ENCODE measurements at regions not wholly inside any gene's neighbourhood (a gene's known extent, or its start where the extent isn't known, plus 50 kb on each side); places are given as distances from the start of the nearest gene placed in this dataset.

GRCh38 chr4:23613782-23614181 is 276.1 kb downstream of the PPARGC1A start:
- Mint-ChIP-seq H3K9me3 (no peaks in the 10 kb centered on the region), H3K27ac (no peak overlapping the region), H3K4me1 (no peaks in the 10 kb centered on the region), H3K4me3 (no peak overlapping the region), H3K27me3 (no peaks in the 10 kb centered on the region), H3K36me3 (ENCODE audit: low read depth) (no peaks in the 10 kb centered on the region)
- TF ChIP-seq CTCF (IDR thresholded peaks at IDR 0.05): no peak
- POLR2A ChIA-PET: no interaction called here
- ATAC-seq (ENCODE audit: low read depth) (no peak), DNase-seq (no peak)
- CTCF ChIA-PET: no interaction called here
- intact Hi-C loops (cut with micrococcal nuclease): no loop called here

GRCh38 chr4:23602720-23603119 is 287.1 kb downstream of the PPARGC1A start:
- Mint-ChIP-seq H3K36me3 (ENCODE audit: low read depth) (no peaks in the 10 kb centered on the region), H3K27me3 (no peaks in the 10 kb centered on the region), H3K4me3 (no peak overlapping the region), H3K27ac (no peak overlapping the region), H3K4me1 (no peaks in the 10 kb centered on the region), H3K9me3 (peaks cover 8% of the 10 kb centered on the region)
- POLR2A ChIA-PET: no interaction called here
- DNase-seq (no peak), ATAC-seq (ENCODE audit: low read depth) (no peak)
- CTCF ChIA-PET: no interaction called here
- intact Hi-C loops (cut with micrococcal nuclease): no loop called here
- no peak for TF ChIP-seq CTCF (IDR thresholded peaks at IDR 0.05)

GRCh38 chr4:23594125-23594524 is 295.7 kb downstream of the PPARGC1A start:
- ATAC-seq (ENCODE audit: low read depth): no peak
- Mint-ChIP-seq H3K4me1 (no peaks in the 10 kb centered on the region), H3K36me3 (ENCODE audit: low read depth) (no peaks in the 10 kb centered on the region), H3K9me3 (peaks cover 17% of the 10 kb centered on the region), H3K4me3 (no peak overlapping the region), H3K27me3 (no peaks in the 10 kb centered on the region), H3K27ac (no peak overlapping the region)
- intact Hi-C loops (cut with micrococcal nuclease): no loop called here
- no peak for TF ChIP-seq CTCF (IDR thresholded peaks at IDR 0.05)
- ChIA-PET POLR2A (no interaction called here), CTCF (no interaction called here)
- no peak for DNase-seq

GRCh38 chr4:23590431-23590830 is 299.4 kb downstream of the PPARGC1A start:
- H3K27me3 Mint-ChIP-seq: no peaks in the 10 kb centered on the region
- peaks cover 18% of the 10 kb centered on the region for H3K9me3 Mint-ChIP-seq
- POLR2A ChIA-PET: no interaction called here
- DNase-seq: no peak
- H3K27ac Mint-ChIP-seq: no peak overlapping the region
- no peaks in the 10 kb centered on the region for H3K36me3 Mint-ChIP-seq (ENCODE audit: low read depth)
- no peak for ATAC-seq (ENCODE audit: low read depth)
- H3K4me3 Mint-ChIP-seq: no peak overlapping the region
- intact Hi-C loops (cut with micrococcal nuclease): no loop called here
- no peaks in the 10 kb centered on the region for H3K4me1 Mint-ChIP-seq
- CTCF ChIA-PET: no interaction called here
- TF ChIP-seq CTCF (IDR thresholded peaks at IDR 0.05): no peak

- DNase-seq (no peak), ATAC-seq (ENCODE audit: low read depth) (no peak)
- intact Hi-C loops (cut with micrococcal nuclease): no loop called here
- no peaks in the 10 kb centered on the region for H3K36me3 Mint-ChIP-seq (ENCODE audit: low read depth)
- no peaks in the 10 kb centered on the region for H3K4me1 Mint-ChIP-seq
- TF ChIP-seq CTCF (IDR thresholded peaks at IDR 0.05): no peak
- no peak overlapping the region for H3K4me3 Mint-ChIP-seq
- ChIA-PET CTCF (no interaction called here), POLR2A (no interaction called here)
- no peaks in the 10 kb centered on the region for H3K27me3 Mint-ChIP-seq
- H3K27ac Mint-ChIP-seq: no peak overlapping the region
- H3K9me3 Mint-ChIP-seq: peaks cover 2% of the 10 kb centered on the region
Measured at GRCh38 chr4:23584024-23584423, 305.8 kb downstream of the PPARGC1A start.

All from activated B cell treated with CpG ODN at 0.5 μM for 24 hours (primary cell).